ENCODE measurements at regions not wholly inside any gene's neighbourhood (a gene's known extent, or its start where the extent isn't known, plus 50 kb on each side); places are given as distances from the start of the nearest gene placed in this dataset.
A peak's percentile ranks its signal among the peaks of the same experiment; 100 is the strongest.

- H3K4me1 ChIP-seq (ENCODE audit: insufficient read depth, low read length) = no peaks in the 10 kb centered on the region
- TF ChIP-seq, protein P1, sequence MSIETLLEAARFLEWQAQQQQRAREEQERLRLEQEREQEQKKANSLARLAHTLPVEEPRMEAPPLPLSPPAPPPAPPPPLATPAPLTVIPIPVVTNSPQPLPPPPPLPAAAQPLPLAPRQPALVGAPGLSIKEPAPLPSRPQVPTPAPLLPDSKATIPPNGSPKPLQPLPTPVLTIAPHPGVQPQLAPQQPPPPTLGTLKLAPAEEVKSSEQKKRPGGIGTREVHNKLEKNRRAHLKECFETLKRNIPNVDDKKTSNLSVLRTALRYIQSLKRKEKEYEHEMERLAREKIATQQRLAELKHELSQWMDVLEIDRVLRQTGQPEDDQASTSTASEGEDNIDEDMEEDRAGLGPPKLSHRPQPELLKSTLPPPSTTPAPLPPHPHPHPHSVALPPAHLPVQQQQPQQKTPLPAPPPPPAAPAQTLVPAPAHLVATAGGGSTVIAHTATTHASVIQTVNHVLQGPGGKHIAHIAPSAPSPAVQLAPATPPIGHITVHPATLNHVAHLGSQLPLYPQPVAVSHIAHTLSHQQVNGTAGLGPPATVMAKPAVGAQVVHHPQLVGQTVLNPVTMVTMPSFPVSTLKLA (IDR thresholded peaks at IDR 0.05) = peak; percentile 100
- TF ChIP-seq, protein P2, sequence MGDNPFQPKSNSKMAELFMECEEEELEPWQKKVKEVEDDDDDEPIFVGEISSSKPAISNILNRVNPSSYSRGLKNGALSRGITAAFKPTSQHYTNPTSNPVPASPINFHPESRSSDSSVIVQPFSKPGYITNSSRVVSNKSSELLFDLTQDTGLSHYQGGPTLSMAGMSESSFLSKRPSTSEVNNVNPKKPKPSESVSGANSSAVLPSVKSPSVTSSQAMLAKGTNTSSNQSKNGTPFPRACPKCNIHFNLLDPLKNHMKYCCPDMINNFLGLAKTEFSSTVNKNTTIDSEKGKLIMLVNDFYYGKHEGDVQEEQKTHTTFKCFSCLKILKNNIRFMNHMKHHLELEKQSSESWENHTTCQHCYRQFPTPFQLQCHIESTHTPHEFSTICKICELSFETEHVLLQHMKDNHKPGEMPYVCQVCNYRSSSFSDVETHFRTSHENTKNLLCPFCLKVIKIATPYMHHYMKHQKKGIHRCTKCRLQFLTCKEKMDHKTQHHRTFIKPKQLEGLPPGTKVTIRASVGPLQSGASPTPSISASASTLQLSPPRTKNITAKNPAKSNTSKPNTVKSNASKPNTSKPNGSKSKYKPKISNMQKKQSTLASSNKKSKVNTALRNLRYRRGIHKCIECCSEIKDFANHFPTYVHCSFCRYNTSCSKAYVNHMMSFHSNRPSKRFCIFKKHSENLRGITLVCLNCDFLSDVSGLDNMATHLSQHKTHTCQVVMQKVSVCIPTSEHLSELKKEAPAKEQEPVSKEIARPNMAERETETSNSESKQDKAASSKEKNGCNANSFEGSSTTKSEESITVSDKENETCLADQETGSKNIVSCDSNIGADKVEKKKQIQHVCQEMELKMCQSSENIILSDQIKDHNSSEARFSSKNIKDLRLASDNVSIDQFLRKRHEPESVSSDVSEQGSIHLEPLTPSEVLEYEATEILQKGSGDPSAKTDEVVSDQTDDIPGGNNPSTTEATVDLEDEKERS (CRISPR knock-in tag; IDR thresholded peaks at IDR 0.05) = no peak
- no peak overlapping the region for H3K27ac ChIP-seq (ENCODE audit: extremely low read length, insufficient read depth, low read length)
- DNase-seq (ENCODE audit: low spot score) (no peak), FAIRE-seq (no peak), ATAC-seq (no peak)
- intact Hi-C loops (cut with micrococcal nuclease; ENCODE audit: unreplicated experiment) = no loop called here
- no peak overlapping the region for H2AFZ ChIP-seq (ENCODE audit: low read length)
- no TSS peak for BruUV-seq (replicated peaks)
- H3K4me3 ChIP-seq (replicated peaks in 1 of 3; ENCODE audit: insufficient read depth in 1 of 3, low read depth in 2 of 3, low read length in 3 of 3) = no peak overlapping the region
- no peaks in the 10 kb centered on the region for H4K20me1 ChIP-seq (ENCODE audit: insufficient read depth, low read length)
- H3K27me3 ChIP-seq (ENCODE audit: control insufficient read depth in 1 of 2, insufficient read depth in 2 of 2, low read length in 2 of 2) = no peaks in the 10 kb centered on the region
- no peak overlapping the region for H3K9ac ChIP-seq (ENCODE audit: insufficient read depth, low read depth, low read length)
- ChIA-PET CTCF (ENCODE audit: low intra/inter-chr PET ratio, low total read pairs) (no interaction called here), POLR2A (no interaction called here)
- no peaks in the 10 kb centered on the region for H3K36me3 ChIP-seq (replicated peaks in 1 of 2; ENCODE audit: control insufficient read depth in 1 of 2, insufficient read depth in 2 of 2, low read length in 2 of 2)
- in situ Hi-C loops (cut with HindIII; ENCODE audit: extremely low pct_ligation_motif_present, low pct_unique_long_range_greater_than_20kb) = no loop called here
- no peaks in the 10 kb centered on the region for H3K9me3 ChIP-seq (ENCODE audit: low read length)
- no peak overlapping the region for H3K4me2 ChIP-seq (ENCODE audit: low read depth, low read length)
- WGBS (ENCODE audit: low lambda C conversion rate) = 62% methylated on average over 9 of the region's 9 CpGs
- H3K79me2 ChIP-seq (ENCODE audit: insufficient read depth, low read length) = no peaks in the 10 kb centered on the region
Measured at GRCh38 chr6:153832543-153832942, 206.5 kb upstream of the OPRM1 start.

DNA sequence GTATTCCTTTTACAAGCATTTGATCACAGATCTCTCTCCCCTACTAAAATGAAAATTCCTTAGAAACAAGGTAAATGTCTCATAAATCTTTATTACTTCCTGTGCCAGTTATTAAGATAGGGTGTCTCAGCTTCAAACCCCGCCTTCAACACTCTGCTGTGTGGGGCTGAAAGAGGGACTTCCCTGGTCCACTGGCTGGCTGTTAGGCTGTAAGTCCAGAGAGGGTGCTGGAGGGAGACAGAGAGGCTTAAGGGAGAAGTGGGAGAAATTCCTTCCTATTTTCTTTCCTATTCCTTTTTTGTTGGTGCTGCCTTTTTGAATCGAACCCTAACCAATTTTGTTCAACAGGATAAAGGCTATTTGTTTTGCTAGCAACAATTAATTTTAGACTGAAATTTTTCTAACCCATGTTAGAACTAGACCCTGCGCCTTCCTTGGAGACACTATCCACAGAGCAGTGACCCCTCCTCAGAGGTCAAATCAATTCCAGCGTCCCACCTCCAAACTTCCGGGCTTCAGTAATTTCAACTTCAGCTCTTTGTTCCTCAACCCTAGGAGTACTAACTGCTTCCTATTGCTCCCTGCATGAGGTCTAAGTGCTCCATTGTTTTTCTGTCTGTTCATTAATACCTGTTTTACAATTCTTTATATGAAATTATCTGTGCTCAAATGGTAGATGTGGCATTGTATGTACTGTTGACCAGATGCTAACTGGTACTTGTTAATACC lies 207.5 kb upstream of the OPRM1 start:
- no peaks in the 10 kb centered on the region for H3K36me3 ChIP-seq (replicated peaks in 1 of 2; ENCODE audit: control insufficient read depth in 1 of 2, insufficient read depth in 2 of 2, low read length in 2 of 2)
- no TSS peak for BruUV-seq (replicated peaks)
- no peaks in the 10 kb centered on the region for H3K27me3 ChIP-seq (ENCODE audit: control insufficient read depth in 1 of 2, insufficient read depth in 2 of 2, low read length in 2 of 2)
- no peak overlapping the region for H3K4me2 ChIP-seq (ENCODE audit: low read depth, low read length)
- H3K4me3 ChIP-seq (replicated peaks in 1 of 3; ENCODE audit: insufficient read depth in 1 of 3, low read depth in 2 of 3, low read length in 3 of 3) = no peak overlapping the region
- H3K9ac ChIP-seq (ENCODE audit: insufficient read depth, low read depth, low read length) = no peak overlapping the region
- no peaks in the 10 kb centered on the region for H3K9me3 ChIP-seq (ENCODE audit: low read length)
- CTCF ChIA-PET (ENCODE audit: low intra/inter-chr PET ratio, low total read pairs) = no interaction called here
- 16% methylated on average over 5 of the region's 5 CpGs for WGBS (ENCODE audit: low lambda C conversion rate)
- POLR2A ChIA-PET = no interaction called here
- H2AFZ ChIP-seq (ENCODE audit: low read length) = no peak overlapping the region
- DNase-seq (ENCODE audit: low spot score) (no peak), ATAC-seq (no peak), FAIRE-seq (no peak)
- no peaks in the 10 kb centered on the region for H4K20me1 ChIP-seq (ENCODE audit: insufficient read depth, low read length)
- in situ Hi-C loops (cut with HindIII; ENCODE audit: extremely low pct_ligation_motif_present, low pct_unique_long_range_greater_than_20kb) (no loop called here), intact Hi-C loops (cut with micrococcal nuclease; ENCODE audit: unreplicated experiment) (no loop called here)
- no peaks in the 10 kb centered on the region for H3K4me1 ChIP-seq (ENCODE audit: insufficient read depth, low read length)
- no peak overlapping the region for H3K27ac ChIP-seq (ENCODE audit: extremely low read length, insufficient read depth, low read length)
- H3K79me2 ChIP-seq (ENCODE audit: insufficient read depth, low read length) = no peaks in the 10 kb centered on the region
- TF ChIP-seq KLF9 (CRISPR knock-in tag; IDR thresholded peaks at IDR 0.05; ENCODE audit: low read depth) = no peak
- TF ChIP-seq SALL2 (CRISPR knock-in tag; IDR thresholded peaks at IDR 0.05) = no peak
- TF ChIP-seq GLI4 (CRISPR knock-in tag; IDR thresholded peaks at IDR 0.05; ENCODE audit: borderline replicate concordance) = no peak
- no peak for TF ChIP-seq PAX8 (CRISPR knock-in tag; IDR thresholded peaks at IDR 0.05; ENCODE audit: borderline replicate concordance)
- no peak for TF ChIP-seq ZNF660 (CRISPR knock-in tag; IDR thresholded peaks at IDR 0.05; ENCODE audit: borderline replicate concordance, low read depth)
- TF ChIP-seq, protein P3, sequence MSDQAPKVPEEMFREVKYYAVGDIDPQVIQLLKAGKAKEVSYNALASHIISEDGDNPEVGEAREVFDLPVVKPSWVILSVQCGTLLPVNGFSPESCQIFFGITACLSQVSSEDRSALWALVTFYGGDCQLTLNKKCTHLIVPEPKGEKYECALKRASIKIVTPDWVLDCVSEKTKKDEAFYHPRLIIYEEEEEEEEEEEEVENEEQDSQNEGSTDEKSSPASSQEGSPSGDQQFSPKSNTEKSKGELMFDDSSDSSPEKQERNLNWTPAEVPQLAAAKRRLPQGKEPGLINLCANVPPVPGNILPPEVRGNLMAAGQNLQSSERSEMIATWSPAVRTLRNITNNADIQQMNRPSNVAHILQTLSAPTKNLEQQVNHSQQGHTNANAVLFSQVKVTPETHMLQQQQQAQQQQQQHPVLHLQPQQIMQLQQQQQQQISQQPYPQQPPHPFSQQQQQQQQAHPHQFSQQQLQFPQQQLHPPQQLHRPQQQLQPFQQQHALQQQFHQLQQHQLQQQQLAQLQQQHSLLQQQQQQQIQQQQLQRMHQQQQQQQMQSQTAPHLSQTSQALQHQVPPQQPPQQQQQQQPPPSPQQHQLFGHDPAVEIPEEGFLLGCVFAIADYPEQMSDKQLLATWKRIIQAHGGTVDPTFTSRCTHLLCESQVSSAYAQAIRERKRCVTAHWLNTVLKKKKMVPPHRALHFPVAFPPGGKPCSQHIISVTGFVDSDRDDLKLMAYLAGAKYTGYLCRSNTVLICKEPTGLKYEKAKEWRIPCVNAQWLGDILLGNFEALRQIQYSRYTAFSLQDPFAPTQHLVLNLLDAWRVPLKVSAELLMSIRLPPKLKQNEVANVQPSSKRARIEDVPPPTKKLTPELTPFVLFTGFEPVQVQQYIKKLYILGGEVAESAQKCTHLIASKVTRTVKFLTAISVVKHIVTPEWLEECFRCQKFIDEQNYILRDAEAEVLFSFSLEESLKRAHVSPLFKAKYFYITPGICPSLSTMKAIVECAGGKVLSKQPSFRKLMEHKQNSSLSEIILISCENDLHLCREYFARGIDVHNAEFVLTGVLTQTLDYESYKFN (CRISPR knock-in tag; conservative IDR thresholded peaks at IDR 0.05) = no peak
- no peak for TF ChIP-seq ZFP62 (CRISPR knock-in tag; IDR thresholded peaks at IDR 0.05)
- TF ChIP-seq ZNF841 (CRISPR knock-in tag; IDR thresholded peaks at IDR 0.05; ENCODE audit: borderline replicate concordance) = no peak
